Chondrocyte (in vitro differentiated cells): ENCODE measurements at regions not wholly inside any gene's neighbourhood (a gene's known extent, or its start where the extent isn't known, plus 50 kb on each side); places are given as distances from the start of the nearest gene placed in this dataset.

Experiments
- DNase-seq: peaks from one replicate; pipeline ENCODE4 v3.0.0; 2021; ENCODE audit warnings: mixed read lengths, low spot score
- H3K27ac Mint-ChIP-seq: one replicate; pipeline ENCODE4 v1.8.0; 2021; ENCODE audit warnings: mild to moderate bottlenecking, moderate library complexity, mixed read lengths; ENCODE audit not compliant: unreplicated experiment
- H3K27me3 Mint-ChIP-seq: 2 replicates; pipeline ENCODE4 v1.8.0; 2021; ENCODE audit warnings: low read depth, mixed read lengths
- H3K36me3 Mint-ChIP-seq: 2 replicates; pipeline ENCODE4 v1.8.0; 2021; ENCODE audit warnings: low read depth, mixed read lengths
- H3K4me1 Mint-ChIP-seq: 2 replicates; pipeline ENCODE4 v1.8.0; 2021; ENCODE audit warnings: low read depth, mild to moderate bottlenecking, mixed read lengths
- H3K4me3 Mint-ChIP-seq: one replicate; pipeline ENCODE4 v1.8.0; 2021; ENCODE audit warnings: mild to moderate bottlenecking, moderate library complexity, mixed read lengths; ENCODE audit not compliant: unreplicated experiment
- H3K9me3 Mint-ChIP-seq: 2 replicates; pipeline ENCODE4 v1.8.0; 2021; ENCODE audit warnings: low read depth, mixed read lengths
- TF ChIP-seq, protein P1 (sequence below): fragments of 200-600 bp; sonication (generic); IDR thresholded peaks from 2 replicates; pipeline ENCODE4 v1.5.0; 2021; ENCODE audit warnings: antibody characterized with exemption, mild to moderate bottlenecking, moderate library complexity

DNA sequence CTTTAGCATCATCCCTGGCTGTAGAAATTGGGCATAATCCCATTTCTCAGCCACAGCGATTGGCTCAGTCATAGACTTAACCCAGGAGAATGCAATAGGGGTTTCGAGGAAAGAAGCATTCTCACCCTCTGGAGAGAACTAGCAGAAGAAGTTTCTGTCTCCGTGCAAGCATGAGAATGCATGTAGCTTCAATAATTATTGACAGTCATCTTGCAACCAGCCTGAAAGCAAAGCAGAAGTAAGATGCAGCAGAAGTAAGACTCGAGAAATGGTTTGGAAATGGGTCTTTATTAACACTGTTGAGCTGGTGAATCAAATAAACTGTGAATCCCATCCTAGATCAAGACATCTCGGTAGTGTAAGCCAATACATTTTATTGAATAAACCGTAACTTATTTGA, 828.8 kb upstream of the GJE1 start:
- DNase-seq, result no peak
- H3K27ac Mint-ChIP-seq, result no peak overlapping the region
- TF ChIP-seq, protein P1, sequence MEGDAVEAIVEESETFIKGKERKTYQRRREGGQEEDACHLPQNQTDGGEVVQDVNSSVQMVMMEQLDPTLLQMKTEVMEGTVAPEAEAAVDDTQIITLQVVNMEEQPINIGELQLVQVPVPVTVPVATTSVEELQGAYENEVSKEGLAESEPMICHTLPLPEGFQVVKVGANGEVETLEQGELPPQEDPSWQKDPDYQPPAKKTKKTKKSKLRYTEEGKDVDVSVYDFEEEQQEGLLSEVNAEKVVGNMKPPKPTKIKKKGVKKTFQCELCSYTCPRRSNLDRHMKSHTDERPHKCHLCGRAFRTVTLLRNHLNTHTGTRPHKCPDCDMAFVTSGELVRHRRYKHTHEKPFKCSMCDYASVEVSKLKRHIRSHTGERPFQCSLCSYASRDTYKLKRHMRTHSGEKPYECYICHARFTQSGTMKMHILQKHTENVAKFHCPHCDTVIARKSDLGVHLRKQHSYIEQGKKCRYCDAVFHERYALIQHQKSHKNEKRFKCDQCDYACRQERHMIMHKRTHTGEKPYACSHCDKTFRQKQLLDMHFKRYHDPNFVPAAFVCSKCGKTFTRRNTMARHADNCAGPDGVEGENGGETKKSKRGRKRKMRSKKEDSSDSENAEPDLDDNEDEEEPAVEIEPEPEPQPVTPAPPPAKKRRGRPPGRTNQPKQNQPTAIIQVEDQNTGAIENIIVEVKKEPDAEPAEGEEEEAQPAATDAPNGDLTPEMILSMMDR, result no peak
- H3K27me3 Mint-ChIP-seq, result no peaks in the 10 kb centered on the region
- no peak overlapping the region for H3K4me3 Mint-ChIP-seq
- no peaks in the 10 kb centered on the region for H3K36me3 Mint-ChIP-seq
- no peaks in the 10 kb centered on the region for H3K4me1 Mint-ChIP-seq
- peaks cover 7% of the 10 kb centered on the region for H3K9me3 Mint-ChIP-seq

DNA sequence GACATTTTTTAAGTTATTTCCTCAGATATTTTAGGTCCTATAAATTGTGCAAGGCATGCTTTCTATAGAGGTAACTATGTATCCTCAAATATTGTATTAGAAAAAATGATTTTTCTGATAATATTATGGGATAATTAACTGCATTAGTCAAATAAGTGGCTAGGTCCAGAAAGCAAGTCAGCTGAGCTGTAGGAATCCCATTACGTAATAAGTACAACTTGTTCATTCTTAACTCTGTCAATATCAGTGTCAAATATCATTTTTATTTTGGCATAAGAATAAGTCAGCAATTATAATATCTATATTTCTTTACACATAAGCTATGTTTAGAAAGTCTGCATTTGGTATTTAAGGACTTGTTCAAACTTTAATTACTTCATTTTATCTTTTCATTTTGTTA, 830.9 kb upstream of the GJE1 start:
- Mint-ChIP-seq H3K36me3 (no peaks in the 10 kb centered on the region), H3K27me3 (no peaks in the 10 kb centered on the region), H3K4me3 (no peak overlapping the region), H3K4me1 (no peaks in the 10 kb centered on the region), H3K9me3 (no peaks in the 10 kb centered on the region), H3K27ac (no peak overlapping the region)
- TF ChIP-seq, protein P1, result no peak
- DNase-seq, result no peak

DNA sequence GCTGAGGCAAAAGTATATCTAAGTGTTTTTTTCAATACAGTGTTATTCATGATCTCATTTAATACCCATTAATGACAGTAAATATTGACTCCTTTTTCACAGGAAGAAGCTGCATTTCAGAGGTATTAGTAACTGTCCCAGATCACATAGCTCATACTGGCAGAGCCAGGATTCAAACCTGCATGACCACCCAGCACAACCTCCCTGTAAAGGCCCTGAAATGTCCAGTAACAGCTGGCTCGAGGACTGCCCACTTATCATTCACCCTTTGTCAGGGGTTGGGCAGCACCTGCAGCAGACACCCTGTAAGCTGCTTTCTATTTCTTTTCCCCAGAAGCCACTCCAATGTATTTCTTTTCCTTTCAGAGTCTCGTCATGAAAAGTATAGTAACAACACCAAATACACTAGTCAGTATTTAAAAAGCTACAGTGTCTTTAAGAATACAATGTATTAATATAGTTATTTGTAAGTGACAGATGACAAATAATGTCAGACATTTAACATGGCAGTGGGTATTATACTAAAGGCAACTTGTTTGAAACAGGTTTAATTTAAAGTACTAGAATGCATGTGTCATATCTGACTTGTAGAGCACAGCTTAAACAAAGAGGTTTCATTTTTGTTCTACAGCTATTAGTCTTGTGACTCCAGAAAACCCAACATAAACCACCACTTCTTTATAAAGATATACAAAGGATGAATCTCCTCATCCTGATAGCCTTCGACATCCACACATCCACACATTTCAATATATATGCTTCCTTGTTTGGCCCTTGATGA, 841.6 kb upstream of the GJE1 start:
- H3K27ac Mint-ChIP-seq, result no peak overlapping the region
- TF ChIP-seq, protein P1, result no peak
- H3K4me3 Mint-ChIP-seq, result no peak overlapping the region
- no peaks in the 10 kb centered on the region for H3K4me1 Mint-ChIP-seq
- peaks cover 5% of the 10 kb centered on the region for H3K36me3 Mint-ChIP-seq
- H3K27me3 Mint-ChIP-seq, result no peaks in the 10 kb centered on the region
- no peak for DNase-seq
- peaks cover 18% of the 10 kb centered on the region for H3K9me3 Mint-ChIP-seq

DNA sequence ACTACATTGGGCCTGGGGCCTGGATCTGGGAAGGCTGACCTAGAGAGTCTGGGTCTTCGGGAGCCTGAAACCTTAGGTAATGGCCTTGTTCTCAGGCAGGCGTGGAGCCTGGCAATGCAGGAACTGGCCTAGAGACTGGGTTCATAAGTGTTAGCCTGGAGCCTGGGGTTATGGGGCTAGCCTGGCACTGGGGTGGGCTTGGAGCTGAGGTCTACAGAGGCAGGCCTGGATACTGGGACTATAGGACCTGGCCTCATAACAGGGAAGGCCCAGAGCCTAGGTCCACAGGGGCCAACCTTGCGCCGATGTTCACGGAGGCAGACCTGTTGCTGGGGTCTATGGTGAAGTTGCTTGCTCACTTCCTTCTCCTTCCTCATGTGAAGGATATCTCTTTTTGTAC, 843.8 kb upstream of the GJE1 start:
- H3K4me1 Mint-ChIP-seq, result no peaks in the 10 kb centered on the region
- no peak for DNase-seq
- no peak overlapping the region for H3K4me3 Mint-ChIP-seq
- H3K9me3 Mint-ChIP-seq, result peaks cover 18% of the 10 kb centered on the region
- H3K36me3 Mint-ChIP-seq, result peaks cover 5% of the 10 kb centered on the region
- TF ChIP-seq, protein P1, result no peak
- H3K27me3 Mint-ChIP-seq, result no peaks in the 10 kb centered on the region
- H3K27ac Mint-ChIP-seq, result no peak overlapping the region

GRCh38 chr6:141282263-141282662, 850.5 kb upstream of the GJE1 start:
- Mint-ChIP-seq H3K36me3 (no peaks in the 10 kb centered on the region), H3K4me3 (no peak overlapping the region), H3K4me1 (no peaks in the 10 kb centered on the region), H3K27ac (no peak overlapping the region), H3K27me3 (no peaks in the 10 kb centered on the region), H3K9me3 (peaks cover 9% of the 10 kb centered on the region)
- TF ChIP-seq, protein P1, result no peak
- no peak for DNase-seq
